H9 (cell line): ENCODE measurements at regions not wholly inside any gene's neighbourhood (a gene's known extent, or its start where the extent isn't known, plus 50 kb on each side); places are given as distances from the start of the nearest gene placed in this dataset.

Experiments used
- DNase-seq: peaks from one replicate; pipeline ENCODE4 v3.0.0-alpha.2; 2017
- H2AFZ ChIP-seq: one replicate; pipeline ENCODE4 v1.6.1; 2013; ENCODE audit warnings: mild to moderate bottlenecking, low read length, control low read depth, moderate library complexity
- H2AK5ac ChIP-seq: 2 replicates; pipeline ENCODE4 v1.6.1; 2013; ENCODE audit warnings: low read length, control low read depth, mixed read lengths; ENCODE audit not compliant: insufficient read length
- H2BK120ac ChIP-seq: one replicate; pipeline ENCODE4 v1.6.1; 2013; ENCODE audit warnings: low read depth, mild to moderate bottlenecking, low read length, control low read depth, inconsistent platforms; ENCODE audit not compliant: poor library complexity, severe bottlenecking
- H2BK12ac ChIP-seq: 2 replicates; pipeline ENCODE4 v1.6.1; 2013; ENCODE audit warnings: low read length, control low read depth, mixed read lengths, low read depth; ENCODE audit not compliant: insufficient read length
- H2BK15ac ChIP-seq: 2 replicates; pipeline ENCODE4 v1.6.1; 2013; ENCODE audit warnings: low read depth, low read length, control low read depth
- H2BK20ac ChIP-seq: one replicate; pipeline ENCODE4 v1.6.1; 2013; ENCODE audit warnings: low read depth, mild to moderate bottlenecking, low read length, control low read depth, inconsistent platforms; ENCODE audit not compliant: poor library complexity, severe bottlenecking
- H2BK5ac ChIP-seq: 2 replicates; pipeline ENCODE4 v1.6.1; 2013; ENCODE audit warnings: low read length, control low read depth, mixed read lengths; ENCODE audit not compliant: insufficient read length
- H3K14ac ChIP-seq: 2 replicates; pipeline ENCODE4 v1.6.1; 2013; ENCODE audit warnings: low read length, control low read depth; ENCODE audit not compliant: insufficient read depth
- H3K18ac ChIP-seq: 2 replicates; pipeline ENCODE4 v1.6.1; 2013; ENCODE audit warnings: low read depth, mild to moderate bottlenecking, mixed read lengths, low read length, control low read depth; ENCODE audit not compliant: insufficient read length
- H3K23ac ChIP-seq: 2 replicates; pipeline ENCODE4 v1.6.1; 2013; ENCODE audit warnings: low read length, control low read depth, mixed read lengths, low read depth; ENCODE audit not compliant: insufficient read length
- H3K23me2 ChIP-seq: 2 replicates; pipeline ENCODE4 v1.6.1; 2013; ENCODE audit warnings: low read depth, mild to moderate bottlenecking, mixed read lengths, low read length, control low read depth; ENCODE audit not compliant: insufficient read length, poor library complexity, severe bottlenecking
- H3K27ac ChIP-seq: 2 replicates; pipeline ENCODE4 v1.5.1; 2013; ENCODE audit warnings: low read length, control low read depth, mixed read lengths, low read depth; ENCODE audit not compliant: insufficient read length
- H3K27me3 ChIP-seq: 2 replicates; pipeline ENCODE4 v1.6.1; 2013; ENCODE audit warnings: low read length, control low read depth, inconsistent platforms; ENCODE audit not compliant: insufficient read depth
- H3K4ac ChIP-seq: 2 replicates; pipeline ENCODE4 v1.6.1; 2013; ENCODE audit warnings: low read depth, mild to moderate bottlenecking, control low read depth, inconsistent platforms, low read length, moderate library complexity
- H3K4me1 ChIP-seq: 2 replicates; pipeline ENCODE4 v1.6.1; 2013; ENCODE audit warnings: low read length, control low read depth, inconsistent platforms; ENCODE audit not compliant: insufficient read depth
- H3K4me2 ChIP-seq: 2 replicates; pipeline ENCODE4 v1.6.1; 2013; ENCODE audit warnings: low read length, control low read depth, mixed read lengths; ENCODE audit not compliant: insufficient read length, insufficient read depth
- H3K56ac ChIP-seq: 2 replicates; pipeline ENCODE4 v1.6.1; 2013; ENCODE audit warnings: low read depth, mild to moderate bottlenecking, mixed read lengths, low read length, control low read depth; ENCODE audit not compliant: insufficient read length
- H3K79me1 ChIP-seq: 2 replicates; pipeline ENCODE4 v1.6.1; 2013; ENCODE audit warnings: low read depth, mild to moderate bottlenecking, moderate library complexity, low read length, control low read depth, inconsistent platforms; ENCODE audit not compliant: insufficient read depth, poor library complexity, severe bottlenecking
- H3K79me2 ChIP-seq: 2 replicates; pipeline ENCODE4 v1.6.1; 2013; ENCODE audit warnings: low read length, control low read depth, inconsistent platforms; ENCODE audit not compliant: insufficient read depth
- H3K9ac ChIP-seq: 2 replicates; pipeline ENCODE4 v1.6.1; 2013; ENCODE audit warnings: low read length, control low read depth, mixed read lengths; ENCODE audit not compliant: insufficient read length; ENCODE audit errors: extremely low read depth
- H3K9me3 ChIP-seq: one replicate; pipeline ENCODE4 v1.6.1; 2013; ENCODE audit warnings: low read depth, low read length, inconsistent platforms; ENCODE audit not compliant: control insufficient read depth
- H3T11ph ChIP-seq: one replicate; pipeline ENCODE4 v1.6.1; 2013; ENCODE audit warnings: mild to moderate bottlenecking, low read length, control low read depth, inconsistent platforms
- H4K20me1 ChIP-seq: one replicate; pipeline ENCODE4 v1.6.1; 2013; ENCODE audit not compliant: control insufficient read depth, insufficient read length, insufficient read depth
- H4K5ac ChIP-seq: 2 replicates; pipeline ENCODE4 v1.6.1; 2013; ENCODE audit warnings: low read depth, mild to moderate bottlenecking, mixed read lengths, low read length, control low read depth; ENCODE audit not compliant: insufficient read length
- H4K8ac ChIP-seq: replicated peaks from 2 replicates; pipeline ENCODE4 v1.6.1; 2013; ENCODE audit warnings: low read length, control low read depth, mixed read lengths, low read depth; ENCODE audit not compliant: insufficient read length
- H4K91ac ChIP-seq: 2 replicates; pipeline ENCODE4 v1.6.1; 2013; ENCODE audit warnings: low read depth, mild to moderate bottlenecking, moderate library complexity, mixed read lengths, low read length, control low read depth; ENCODE audit not compliant: insufficient read length
- H3K27ac Mint-ChIP-seq, 3 experiments: 2 replicates in 2 of 3; 3 replicates in 1 of 3; pipeline ENCODE4 v1.8.0; 2020 to 2021; ENCODE audit warnings: mixed read lengths in 3 of 3, mild to moderate bottlenecking in 1 of 3, moderate library complexity in 1 of 3
- H3K27me3 Mint-ChIP-seq: 2 replicates; pipeline ENCODE4 v1.8.0; 2021; ENCODE audit warnings: low read depth, mild to moderate bottlenecking, moderate library complexity, mixed read lengths
- H3K36me3 Mint-ChIP-seq, 3 experiments: 2 replicates in 2 of 3; 3 replicates in 1 of 3; pipeline ENCODE4 v1.8.0; 2020 to 2021; ENCODE audit warnings: low read depth in 3 of 3, mixed read lengths in 3 of 3; ENCODE audit not compliant: insufficient read depth in 1 of 3
- H3K4me1 Mint-ChIP-seq, 2 experiments: 2 replicates each; pipeline ENCODE4 v1.8.0; 2020; ENCODE audit warnings: mixed read lengths in 2 of 2
- H3K4me3 Mint-ChIP-seq, 2 experiments: 2 replicates in 1 of 2; 3 replicates in 1 of 2; pipeline ENCODE4 v1.8.0; 2020 to 2021; ENCODE audit warnings: mild to moderate bottlenecking in 2 of 2, mixed read lengths in 2 of 2, moderate library complexity in 1 of 2
- H3K9me3 Mint-ChIP-seq, 2 experiments: 2 replicates in 1 of 2; 3 replicates in 1 of 2; pipeline ENCODE4 v1.8.0; 2020; ENCODE audit warnings: mild to moderate bottlenecking in 2 of 2, mixed read lengths in 2 of 2, moderate library complexity in 1 of 2
- WGBS: extraction: QIAGEN DNeasy Blood & Tissue Kit; methylation state at CpG from one replicate; pipeline ENCODE4 v1.1.7; 2013; ENCODE audit warnings: missing lambda C conversion rate, low lambda C conversion rate, mixed read lengths; ENCODE audit not compliant: insufficient read length; ENCODE audit errors: extremely low coverage; 5-methylcytosine and 5-hydroxymethylcytosine counted together
- TF ChIP-seq, protein P1 (sequence below): fragments of 200-600 bp; sonication (generic); conservative IDR thresholded peaks from 3 replicates; pipeline ENCODE4 v1.8.0; 2021; ENCODE audit warnings: antibody characterized with exemption, mild to moderate bottlenecking

DNA sequence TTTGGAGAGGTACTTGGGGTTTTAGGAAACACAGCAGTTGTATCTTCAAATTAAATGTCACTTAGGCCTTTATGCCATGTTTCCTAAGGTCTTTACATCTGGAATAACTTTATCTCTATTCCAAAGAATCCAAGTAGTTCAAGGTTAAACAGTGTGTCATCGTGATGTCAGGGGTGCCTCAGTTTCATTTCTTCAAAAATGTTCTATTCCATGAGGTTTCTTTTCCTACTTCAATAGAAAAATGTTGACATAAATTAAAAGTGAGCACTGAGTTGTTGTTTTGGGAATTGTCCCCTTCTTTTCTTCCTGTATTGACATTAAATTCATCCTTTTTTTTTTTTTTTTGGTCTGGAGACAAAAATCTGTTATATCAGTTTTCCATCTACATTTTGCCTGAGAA is 160.6 kb upstream of the C21orf91 start:
- Histone ChIP-seq H3K56ac (no peak overlapping the region), H4K8ac (no peak overlapping the region), H3K4me2 (no peak overlapping the region), H4K20me1 (no peaks in the 10 kb centered on the region), H3K23me2 (no peaks in the 10 kb centered on the region), H3K27ac (no peak overlapping the region), H2BK20ac (no peak overlapping the region), H2BK5ac (no peak overlapping the region), H3K4ac (no peak overlapping the region), H3K4me1 (no peaks in the 10 kb centered on the region), H3T11ph (no peak overlapping the region), H3K23ac (no peak overlapping the region), H3K9me3 (no peaks in the 10 kb centered on the region), H2AK5ac (no peak overlapping the region), H2BK12ac (no peak overlapping the region), H3K18ac (no peak overlapping the region), H3K79me1 (no peaks in the 10 kb centered on the region), H2BK15ac (no peak overlapping the region), H3K79me2 (no peaks in the 10 kb centered on the region), H2BK120ac (no peak overlapping the region), H3K14ac (no peak overlapping the region), H4K5ac (no peak overlapping the region), H4K91ac (no peak overlapping the region), H2AFZ (no peak overlapping the region), H3K27me3 (no peaks in the 10 kb centered on the region), H3K9ac (no peak overlapping the region)
- Mint-ChIP-seq H3K36me3 (peaks cover 0 to 2% (median 0%) of the 10 kb centered on the region in 3 experiments; a peak in 2 of 7 replicates), H3K27ac (no peak overlapping the region; a peak in 1 of 7 replicates), H3K4me1 (peaks cover 9 to 12% of the 10 kb centered on the region in 2 experiments), H3K4me3 (no peak overlapping the region), H3K27me3 (no peaks in the 10 kb centered on the region), H3K9me3 (no peaks in the 10 kb centered on the region; a peak in 1 of 5 replicates)
- TF ChIP-seq, protein P1, sequence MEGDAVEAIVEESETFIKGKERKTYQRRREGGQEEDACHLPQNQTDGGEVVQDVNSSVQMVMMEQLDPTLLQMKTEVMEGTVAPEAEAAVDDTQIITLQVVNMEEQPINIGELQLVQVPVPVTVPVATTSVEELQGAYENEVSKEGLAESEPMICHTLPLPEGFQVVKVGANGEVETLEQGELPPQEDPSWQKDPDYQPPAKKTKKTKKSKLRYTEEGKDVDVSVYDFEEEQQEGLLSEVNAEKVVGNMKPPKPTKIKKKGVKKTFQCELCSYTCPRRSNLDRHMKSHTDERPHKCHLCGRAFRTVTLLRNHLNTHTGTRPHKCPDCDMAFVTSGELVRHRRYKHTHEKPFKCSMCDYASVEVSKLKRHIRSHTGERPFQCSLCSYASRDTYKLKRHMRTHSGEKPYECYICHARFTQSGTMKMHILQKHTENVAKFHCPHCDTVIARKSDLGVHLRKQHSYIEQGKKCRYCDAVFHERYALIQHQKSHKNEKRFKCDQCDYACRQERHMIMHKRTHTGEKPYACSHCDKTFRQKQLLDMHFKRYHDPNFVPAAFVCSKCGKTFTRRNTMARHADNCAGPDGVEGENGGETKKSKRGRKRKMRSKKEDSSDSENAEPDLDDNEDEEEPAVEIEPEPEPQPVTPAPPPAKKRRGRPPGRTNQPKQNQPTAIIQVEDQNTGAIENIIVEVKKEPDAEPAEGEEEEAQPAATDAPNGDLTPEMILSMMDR = no peak
- no peak for DNase-seq
- WGBS = no CpG with 5 or more reads among the region's 1 CpG
